SU-DHL-6 (cell line): ENCODE measurements at regions not wholly inside any gene's neighbourhood (a gene's known extent, or its start where the extent isn't known, plus 50 kb on each side); places are given as distances from the start of the nearest gene placed in this dataset.

ENCODE experiments used
- H2AFZ ChIP-seq: fragments of 200-600 bp; sonication (generic); 2 replicates; pipeline ENCODE4 v1.6.1; 2014; ENCODE audit warnings: low read depth, mild to moderate bottlenecking, moderate library complexity, mixed read lengths, antibody characterized with exemption, low read length; ENCODE audit not compliant: severe bottlenecking
- H3F3A ChIP-seq: fragments of 200-600 bp; shearing (Covaris generic); 2 replicates; pipeline ENCODE4 v1.6.0; 2016; ENCODE audit warnings: antibody characterized with exemption, mild to moderate bottlenecking; ENCODE audit not compliant: insufficient read depth
- H3K27ac ChIP-seq: fragments of 200-600 bp; sonication (generic); 2 replicates; pipeline ENCODE4 v1.5.1; 2016; ENCODE audit warnings: low read depth, mild to moderate bottlenecking, low read length, moderate library complexity, mixed read lengths
- H3K27me3 ChIP-seq: fragments of 200-600 bp; sonication (generic), shearing (Covaris generic); 2 replicates; pipeline ENCODE4 v1.6.0; 2014; ENCODE audit warnings: mild to moderate bottlenecking, low read length
- H3K36me3 ChIP-seq: fragments of 200-600 bp; sonication (generic); 2 replicates; pipeline ENCODE4 v1.6.1; 2014; ENCODE audit warnings: mild to moderate bottlenecking, low read length, mixed read lengths
- H3K4me2 ChIP-seq: fragments of 300-600, 200-600 bp; shearing (Covaris generic), sonication (generic); 2 replicates; pipeline ENCODE4 v1.6.0; 2014; ENCODE audit warnings: low read length, low read depth, mild to moderate bottlenecking; ENCODE audit not compliant: poor library complexity, severe bottlenecking
- H3K4me3 ChIP-seq: fragments of 200-600 bp; sonication (generic); 2 replicates; pipeline ENCODE4 v1.5.1; 2014; ENCODE audit warnings: antibody characterized with exemption, low read length, mild to moderate bottlenecking, mixed read lengths; ENCODE audit not compliant: insufficient read depth, poor library complexity, severe bottlenecking
- H3K79me2 ChIP-seq: fragments of 200-600 bp; sonication (generic); 2 replicates; pipeline ENCODE4 v1.6.1; 2014; ENCODE audit warnings: mild to moderate bottlenecking, low read length, moderate library complexity; ENCODE audit not compliant: insufficient read depth
- H3K9ac ChIP-seq: fragments of 200-600 bp; sonication (generic); 2 replicates; pipeline ENCODE4 v1.7.0; 2014; ENCODE audit warnings: mild to moderate bottlenecking, low read length
- H3K9me2 ChIP-seq: fragments of 200-600 bp; sonication (generic); replicated peaks from 2 replicates; pipeline ENCODE4 v1.6.1; 2014; ENCODE audit warnings: low read length; ENCODE audit not compliant: insufficient read depth
- H3K9me3 ChIP-seq: fragments of 200-600 bp; sonication (generic); 2 replicates; pipeline ENCODE4 v1.6.1; 2014; ENCODE audit warnings: low read length, mixed read lengths; ENCODE audit not compliant: insufficient read depth
- H4K20me1 ChIP-seq: fragments of 200-600 bp; sonication (generic); 2 replicates; pipeline ENCODE4 v1.6.1; 2014; ENCODE audit warnings: low read depth, mild to moderate bottlenecking, antibody characterized with exemption, low read length, moderate library complexity, mixed read lengths
- CTCF ChIP-seq: fragments of 200-600 bp; sonication (generic); IDR thresholded peaks from one replicate; pipeline ENCODE4 v1.5.1; 2017; ENCODE audit warnings: antibody characterized with exemption, mild to moderate bottlenecking, low read length, moderate library complexity; ENCODE audit not compliant: insufficient read depth, poor library complexity, severe bottlenecking
- EZH2phosphoT487 ChIP-seq: fragments of 200-600 bp; sonication (generic), shearing (Covaris generic); conservative IDR thresholded peaks from 2 replicates; pipeline ENCODE4 v1.6.1; 2018; ENCODE audit warnings: mild to moderate bottlenecking, antibody characterized with exemption, low read length, moderate library complexity, mixed read lengths

- H3K9ac ChIP-seq, result no peak overlapping the region
- H3K9me3 ChIP-seq, result no peaks in the 10 kb centered on the region
- no peaks in the 10 kb centered on the region for H3K36me3 ChIP-seq
- no peaks in the 10 kb centered on the region for H3K79me2 ChIP-seq
- no peak for TF ChIP-seq EZH2phosphoT487
- no peak for TF ChIP-seq CTCF
- H3K4me2 ChIP-seq, result no peak overlapping the region
- no peaks in the 10 kb centered on the region for H4K20me1 ChIP-seq
- H3F3A ChIP-seq, result no peaks in the 10 kb centered on the region
- H3K9me2 ChIP-seq, result no peaks in the 10 kb centered on the region
- no peaks in the 10 kb centered on the region for H3K27me3 ChIP-seq
- no peak overlapping the region for H2AFZ ChIP-seq
- no peak overlapping the region for H3K27ac ChIP-seq
- no peak overlapping the region for H3K4me3 ChIP-seq
Observed at GRCh38 chr3:73752338-73752737, 127.6 kb upstream of the PDZRN3 start.

GRCh38 chr3:73746623-73747022 is 121.9 kb upstream of the PDZRN3 start:
- Histone ChIP-seq H3K9me2 (no peaks in the 10 kb centered on the region), H3K4me2 (no peak overlapping the region), H2AFZ (no peak overlapping the region), H3K9ac (no peak overlapping the region), H3K27ac (no peak overlapping the region), H3K79me2 (no peaks in the 10 kb centered on the region), H3F3A (no peaks in the 10 kb centered on the region), H3K9me3 (no peaks in the 10 kb centered on the region), H3K36me3 (no peaks in the 10 kb centered on the region), H3K27me3 (no peaks in the 10 kb centered on the region), H4K20me1 (no peaks in the 10 kb centered on the region), H3K4me3 (no peak overlapping the region)
- TF ChIP-seq CTCF (no peak), EZH2phosphoT487 (no peak)

- Histone ChIP-seq H3K27ac (no peak overlapping the region), H3K9me2 (no peaks in the 10 kb centered on the region), H2AFZ (no peak overlapping the region), H3F3A (no peaks in the 10 kb centered on the region), H3K4me2 (no peak overlapping the region), H4K20me1 (no peaks in the 10 kb centered on the region), H3K4me3 (no peak overlapping the region), H3K9me3 (no peaks in the 10 kb centered on the region), H3K9ac (no peak overlapping the region), H3K27me3 (no peaks in the 10 kb centered on the region), H3K79me2 (no peaks in the 10 kb centered on the region), H3K36me3 (no peaks in the 10 kb centered on the region)
- TF ChIP-seq EZH2phosphoT487 (no peak), CTCF (no peak)
Observed at GRCh38 chr3:73745526-73746191, 120.9 kb upstream of the PDZRN3 start.
